ENCODE measurements at regions not wholly inside any gene's neighbourhood (a gene's known extent, or its start where the extent isn't known, plus 50 kb on each side); places are given as distances from the start of the nearest gene placed in this dataset.

GRCh38 chr6:113591896-113592827, 265.0 kb upstream of the MARCKS start:
- DNase-seq = no peak

GRCh38 chr6:113594726-113595125, 262.4 kb upstream of the MARCKS start:
- DNase-seq = no peak

GRCh38 chr6:113595911-113596376, 261.2 kb upstream of the MARCKS start:
- DNase-seq = no peak

- DNase-seq = no peak
These were observed 260.5 kb upstream of the MARCKS start for GRCh38 chr6:113596387-113597230.

- DNase-seq = no peak
These were observed 259.9 kb upstream of the MARCKS start for GRCh38 chr6:113597231-113597583.

- DNase-seq = no peak
These were observed 258.4 kb upstream of the MARCKS start for GRCh38 chr6:113598786-113599185.

- no peak for DNase-seq
These were observed 257.7 kb upstream of the MARCKS start for GRCh38 chr6:113599444-113599843.

GRCh38 chr6:113600551-113601339, 256.4 kb upstream of the MARCKS start:
- DNase-seq = no peak

- DNase-seq = no peak
These were observed 249.2 kb upstream of the MARCKS start for GRCh38 chr6:113607821-113608545.

GRCh38 chr6:113610377-113610988, 246.7 kb upstream of the MARCKS start:
- no peak for DNase-seq

GRCh38 chr6:113616701-113617274, 240.4 kb upstream of the MARCKS start:
- no peak for DNase-seq

GRCh38 chr6:113619077-113619476, 238.1 kb upstream of the MARCKS start:
- DNase-seq = no peak

GRCh38 chr6:113620386-113620785, 236.8 kb upstream of the MARCKS start:
- DNase-seq = no peak

GRCh38 chr6:113622254-113622653, 234.9 kb upstream of the MARCKS start:
- no peak for DNase-seq

GRCh38 chr6:113623129-113623528, 234.0 kb upstream of the MARCKS start:
- no peak for DNase-seq

- DNase-seq = no peak
These were observed 231.3 kb upstream of the MARCKS start for GRCh38 chr6:113625850-113626249.

GRCh38 chr6:113626475-113626874, 230.7 kb upstream of the MARCKS start:
- no peak for DNase-seq

GRCh38 chr6:113627480-113627879, 229.7 kb upstream of the MARCKS start:
- DNase-seq = no peak

GRCh38 chr6:113629256-113629655, 227.9 kb upstream of the MARCKS start:
- DNase-seq = no peak
